ENCODE measurements at regions not wholly inside any gene's neighbourhood (a gene's known extent, or its start where the extent isn't known, plus 50 kb on each side); places are given as distances from the start of the nearest gene placed in this dataset.

- no peak for TF ChIP-seq POLR2A (IDR thresholded peaks at IDR 0.05)
- TF ChIP-seq CTCF (IDR thresholded peaks at IDR 0.05) = no peak
Observed at GRCh38 chr10:36042135-36042534, 400.0 kb upstream of the FZD8 start.
